GM12878 (cell line): ENCODE measurements at regions not wholly inside any gene's neighbourhood (a gene's known extent, or its start where the extent isn't known, plus 50 kb on each side); places are given as distances from the start of the nearest gene placed in this dataset.

Experiments used
- ATAC-seq: fragments of 200-7000 bp; cut with Tn5 transposase; 3 replicates; pipeline ENCODE4 v1.9.1; 2020; ENCODE audit warnings: mild to moderate bottlenecking, moderate library complexity
- BruUV-seq: library from RNA; stranded (reverse); fragments of 400-500 nt; replicated peaks from 2 replicates; lab custom pipeline; 2021; lab: Mats Ljungman, UMichigan
- CTCF ChIA-PET: fragments of 300-600 bp; sonication (Branson Sonifier 250); formaldehyde crosslinking; extraction: SDS; loops from one replicate; lab custom pipeline; 2021; ENCODE audit warnings: inconsistent platforms; lab: Yijun Ruan, JAX
- POLR2A ChIA-PET: fragments of 350-600 bp; formaldehyde crosslinking; extraction: SDS; loops from one replicate; lab custom pipeline; 2021; ENCODE audit warnings: inconsistent platforms; lab: Charles Lee
- RAD21 ChIA-PET: fragments of 300-600 bp; sonication (Branson Sonifier 250); formaldehyde crosslinking; loops from one replicate; lab custom pipeline; 2023; ENCODE audit warnings: antibody characterized with exemption; ENCODE audit not compliant: unreplicated experiment; lab: Charles Lee
- SMC1A ChIA-PET: fragments of 300-600 bp; sonication (Branson Sonifier 250); formaldehyde crosslinking; loops from one replicate; lab custom pipeline; 2023; ENCODE audit not compliant: unreplicated experiment, uncharacterized antibody; lab: Charles Lee
- DNase-seq: peaks from one replicate; pipeline ENCODE4 v3.0.0-alpha.2; 2011; ENCODE audit warnings: low read depth, low spot score
- FAIRE-seq: peaks from 3 replicates; lab custom pipeline; 2011; peaks lifted over from hg19 to GRCh38; lab: Jason Lieb, UNC
- H2AFZ ChIP-seq: 2 replicates; pipeline ENCODE4 v1.6.0; 2011; ENCODE audit warnings: low read depth, low read length, control low read depth; ENCODE audit not compliant: control insufficient read depth
- H3K27ac ChIP-seq: 2 replicates; pipeline ENCODE4 v1.5.1; 2011; ENCODE audit warnings: control low read depth; ENCODE audit not compliant: control insufficient read depth, insufficient read depth
- H3K27me3 ChIP-seq, 2 experiments: replicated peaks in 1 of 2; 2 replicates each; pipeline versions ENCODE4 v1.6.0 to v1.6.1; 2011; ENCODE audit warnings: low read length in 1 of 2; ENCODE audit not compliant: control insufficient read depth in 2 of 2, insufficient read depth in 2 of 2
- H3K36me3 ChIP-seq, 2 experiments: 2 replicates each; pipeline ENCODE4 v1.5.1; 2011; ENCODE audit warnings: low read length in 1 of 2; ENCODE audit not compliant: control insufficient read depth in 2 of 2, insufficient read depth in 2 of 2
- H3K4me1 ChIP-seq: 2 replicates; pipeline ENCODE4 v1.6.1; 2011; ENCODE audit warnings: mild to moderate bottlenecking, low read length, moderate library complexity, mixed read lengths; ENCODE audit not compliant: control insufficient read depth, insufficient read depth
- H3K4me2 ChIP-seq: 2 replicates; pipeline ENCODE4 v1.6.0; 2011; ENCODE audit warnings: control low read depth; ENCODE audit not compliant: control insufficient read depth, insufficient read depth
- H3K4me3 ChIP-seq: fragments of 200-600 bp; sonication (generic); 2 replicates; pipeline ENCODE4 v1.5.1; 2016
- H3K79me2 ChIP-seq: 2 replicates; pipeline ENCODE4 v1.6.0; 2011; ENCODE audit warnings: low read length; ENCODE audit not compliant: control insufficient read depth, insufficient read depth
- H3K9ac ChIP-seq: 2 replicates; pipeline ENCODE4 v1.8.0; 2011; ENCODE audit warnings: low read length, control low read depth, mixed read lengths; ENCODE audit not compliant: control insufficient read depth, insufficient read depth
- H3K9me3 ChIP-seq: replicated peaks from 3 replicates; pipeline ENCODE4 v1.5.1; 2011; ENCODE audit warnings: mild to moderate bottlenecking, low read length; ENCODE audit not compliant: control insufficient read depth, insufficient read depth
- H4K20me1 ChIP-seq: 2 replicates; pipeline ENCODE4 v1.6.0; 2011; ENCODE audit not compliant: control insufficient read depth, insufficient read depth
- REST ChIP-seq: IDR thresholded peaks from 2 replicates; pipeline ENCODE4 v1.6.1; 2012; ENCODE audit warnings: mild to moderate bottlenecking, low read depth, low read length
- ZBTB11 ChIP-seq: fragments of 450-650 bp; formaldehyde crosslinking; IDR thresholded peaks from 2 replicates; pipeline ENCODE4 v1.5.0; 2022; ENCODE audit warnings: mild to moderate bottlenecking, missing genetic modification characterization
- WGBS: methylation state at CpG from one replicate; pipeline ENCODE4 v1.1.6; 2016; ENCODE audit warnings: low lambda C conversion rate; ENCODE audit not compliant: insufficient replicate concordance, insufficient coverage; ENCODE audit errors: missing lambda C conversion rate; 5-methylcytosine and 5-hydroxymethylcytosine counted together
- in situ Hi-C: fragments of 300-500 bp; cut with MboI; formaldehyde crosslinking; loops from 9 replicates; pipeline ENCODE4 v1.14.3; 2018; ENCODE audit warnings: mixed read lengths
- intact Hi-C: fragments of 100-400 bp; cut with micrococcal nuclease; formaldehyde crosslinking; loops from one replicate; pipeline ENCODE4 v1.14.2; 2022; ENCODE audit not compliant: unreplicated experiment

GRCh38 chr3:79937567-79937966 is 169.8 kb upstream of the ROBO1 start:
- ChIA-PET CTCF (no interaction called here), POLR2A (no interaction called here), RAD21 (no interaction called here)
- BruUV-seq, result no TSS peak
- no peak overlapping the region for H3K4me3 ChIP-seq
- intact Hi-C loops, result no loop called here
- no peak overlapping the region for H3K9ac ChIP-seq
- H3K4me1 ChIP-seq, result no peaks in the 10 kb centered on the region
- WGBS, result 0% methylated on average over 1 of the region's 1 CpG
- TF ChIP-seq REST, result no peak
- TF ChIP-seq ZBTB11 (CRISPR knock-in tag), result no peak
- TF ChIP-seq, all 136 proteins: peak for 0
- no peak overlapping the region for H3K27ac ChIP-seq
- H3K9me3 ChIP-seq, result no peaks in the 10 kb centered on the region
- H4K20me1 ChIP-seq, result no peaks in the 10 kb centered on the region
- H3K4me2 ChIP-seq, result no peak overlapping the region
- ATAC-seq (no peak), DNase-seq (no peak), FAIRE-seq (no peak)
- no peaks in the 10 kb centered on the region for H3K36me3 ChIP-seq
- SMC1A ChIA-PET, result interaction anchor here (0.6 kb wide), 1 partner anchor 25 kb away, joined by 3 read pairs; no protein-coding TSS in a partner anchor
- H2AFZ ChIP-seq, result no peak overlapping the region
- no peaks in the 10 kb centered on the region for H3K27me3 ChIP-seq
- H3K79me2 ChIP-seq, result no peaks in the 10 kb centered on the region
- in situ Hi-C loops, result no loop called here
